Ovary (tissue), 7 donors: ENCODE measurements at regions not wholly inside any gene's neighbourhood (a gene's known extent, or its start where the extent isn't known, plus 50 kb on each side); places are given as distances from the start of the nearest gene placed in this dataset.

Experiments
- DNase-seq, 5 donors: peaks; one replicate each; pipeline ENCODE4 v3.0.0-alpha.2; 2019 to 2020
- H3K27ac ChIP-seq, 2 donors: fragments of 200-600 bp; one replicate each; pipeline versions ENCODE4 v1.5.1 to v1.8.0; 2019 to 2022
- H3K27me3 ChIP-seq: fragments of 200-600 bp; one replicate; pipeline ENCODE4 v1.8.0; 2022
- H3K36me3 ChIP-seq: fragments of 200-600 bp; sonication (generic); one replicate; pipeline ENCODE4 v1.5.1; 2019
- H3K4me1 ChIP-seq: one replicate; pipeline ENCODE4 v1.8.1; 2013; ENCODE audit warnings: mild to moderate bottlenecking, moderate library complexity; ENCODE audit not compliant: insufficient read depth
- H3K4me3 ChIP-seq: fragments of 200-600 bp; sonication (generic); one replicate; pipeline ENCODE4 v1.5.1; 2017
- H3K9me3 ChIP-seq, 2 donors: fragments of 200-600 bp in 1 of 2; sonication (generic) in 1 of 2; one replicate each; pipeline versions ENCODE4 v1.5.1 to v1.8.1; 2013 to 2019; ENCODE audit warnings: mild to moderate bottlenecking in 1 of 2, moderate library complexity in 1 of 2
- EP300 ChIP-seq: sonication (generic); formaldehyde crosslinking; IDR thresholded peaks from one replicate; pipeline ENCODE4 v1.6.1; 2017; ENCODE audit warnings: antibody characterized with exemption
- POLR2A ChIP-seq: fragments of 450-650 bp; IDR thresholded peaks from one replicate; pipeline ENCODE4 v1.6.1; 2017; ENCODE audit warnings: antibody characterized with exemption, mild to moderate bottlenecking, moderate library complexity
- WGBS, 3 donors: extraction: QIAGEN DNeasy Blood & Tissue Kit in 1 of 3; methylation state at CpG; one replicate each; pipeline versions ENCODE4 v1.1.5 to v1.1.7; 2013 to 2017; 5-methylcytosine and 5-hydroxymethylcytosine counted together
- intact Hi-C, 4 donors: fragments of 100-400 bp; cut with DNase I; formaldehyde crosslinking; loops; one replicate each; pipeline versions ENCODE4 v1.11.0 to v1.15.1; 2022 to 2023
- TF ChIP-seq, protein P1 (sequence below), 3 donors: fragments of 450-650 bp in 2 of 3; fragments of 200-600 bp in 1 of 3; IDR thresholded peaks; one replicate each; pipeline versions ENCODE4 v1.5.1 to v1.8.0; 2016 to 2022; ENCODE audit warnings: antibody characterized with exemption in 3 of 3, mild to moderate bottlenecking in 1 of 3
- donor health status: DM: no; HTN: no; CAD: no; lungs with moderate emphysema.
- donor health status: DM: no; HTN: no; CAD: no.
- donor health status: Bipolar disorder and iron deficiency.
- donor health status: DM: no; HTN: no; CAD: no.
- donor health status: DM: yes; HTN: yes; CAD: no.

DNA sequence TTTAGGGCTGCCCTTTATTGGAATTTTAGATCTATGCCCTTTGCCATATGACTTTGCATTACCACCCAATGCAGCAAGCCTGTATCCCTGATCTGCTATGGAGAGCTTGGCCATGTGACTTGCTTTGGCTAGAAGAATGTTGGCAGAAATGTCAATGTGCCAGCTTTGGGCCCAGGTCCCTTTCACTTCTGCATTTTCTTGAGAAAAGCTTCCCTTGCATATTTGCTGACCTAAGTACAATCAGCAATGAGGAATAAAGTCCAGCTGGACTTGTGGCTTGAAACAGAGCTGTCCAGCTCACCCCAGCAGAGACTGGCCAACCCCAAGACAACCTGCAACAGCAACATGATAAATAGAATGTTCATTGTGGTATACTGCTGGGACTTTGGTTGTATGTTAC, 135.9 kb downstream of the PAH start:
- Histone ChIP-seq H3K27me3 (no peaks in the 10 kb centered on the region), H3K27ac (no peak overlapping the region), H3K36me3 (no peaks in the 10 kb centered on the region), H3K4me1 (no peaks in the 10 kb centered on the region), H3K4me3 (no peak overlapping the region), H3K9me3 (no peaks in the 10 kb centered on the region)
- intact Hi-C loops = no loop called here
- TF ChIP-seq POLR2A (no peak), EP300 (no peak)
- TF ChIP-seq, protein P1, sequence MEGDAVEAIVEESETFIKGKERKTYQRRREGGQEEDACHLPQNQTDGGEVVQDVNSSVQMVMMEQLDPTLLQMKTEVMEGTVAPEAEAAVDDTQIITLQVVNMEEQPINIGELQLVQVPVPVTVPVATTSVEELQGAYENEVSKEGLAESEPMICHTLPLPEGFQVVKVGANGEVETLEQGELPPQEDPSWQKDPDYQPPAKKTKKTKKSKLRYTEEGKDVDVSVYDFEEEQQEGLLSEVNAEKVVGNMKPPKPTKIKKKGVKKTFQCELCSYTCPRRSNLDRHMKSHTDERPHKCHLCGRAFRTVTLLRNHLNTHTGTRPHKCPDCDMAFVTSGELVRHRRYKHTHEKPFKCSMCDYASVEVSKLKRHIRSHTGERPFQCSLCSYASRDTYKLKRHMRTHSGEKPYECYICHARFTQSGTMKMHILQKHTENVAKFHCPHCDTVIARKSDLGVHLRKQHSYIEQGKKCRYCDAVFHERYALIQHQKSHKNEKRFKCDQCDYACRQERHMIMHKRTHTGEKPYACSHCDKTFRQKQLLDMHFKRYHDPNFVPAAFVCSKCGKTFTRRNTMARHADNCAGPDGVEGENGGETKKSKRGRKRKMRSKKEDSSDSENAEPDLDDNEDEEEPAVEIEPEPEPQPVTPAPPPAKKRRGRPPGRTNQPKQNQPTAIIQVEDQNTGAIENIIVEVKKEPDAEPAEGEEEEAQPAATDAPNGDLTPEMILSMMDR (IDR thresholded peaks at IDR 0.05) = no peak
- no peak for DNase-seq

DNA sequence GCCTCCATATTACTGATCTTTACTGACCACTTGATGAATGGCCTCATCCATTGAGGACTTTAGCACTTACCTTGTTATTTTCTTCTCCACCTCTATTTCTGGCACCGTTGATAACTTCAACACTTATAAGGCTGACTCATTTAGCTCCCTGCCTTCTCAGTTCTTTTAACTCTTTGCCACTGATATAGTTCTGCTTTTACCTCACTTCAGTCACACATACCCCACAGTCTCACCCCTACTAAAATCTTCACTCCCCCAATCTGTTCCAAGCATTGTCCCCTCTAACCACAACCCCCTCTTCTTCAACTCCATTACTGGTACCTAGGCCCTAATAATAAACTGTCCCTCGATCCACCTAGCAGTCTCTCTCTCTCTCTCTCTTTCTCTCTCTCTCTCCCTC, 141.0 kb downstream of the PAH start:
- intact Hi-C loops = loop anchor here in 1 of 4 donors (10.0 kb wide), 1 partner anchor 291 kb away; the partner anchor contains the start of gene IGF1
- TF ChIP-seq, protein P1 (IDR thresholded peaks at IDR 0.05) = no peak
- TF ChIP-seq EP300 (no peak), POLR2A (no peak)

DNA sequence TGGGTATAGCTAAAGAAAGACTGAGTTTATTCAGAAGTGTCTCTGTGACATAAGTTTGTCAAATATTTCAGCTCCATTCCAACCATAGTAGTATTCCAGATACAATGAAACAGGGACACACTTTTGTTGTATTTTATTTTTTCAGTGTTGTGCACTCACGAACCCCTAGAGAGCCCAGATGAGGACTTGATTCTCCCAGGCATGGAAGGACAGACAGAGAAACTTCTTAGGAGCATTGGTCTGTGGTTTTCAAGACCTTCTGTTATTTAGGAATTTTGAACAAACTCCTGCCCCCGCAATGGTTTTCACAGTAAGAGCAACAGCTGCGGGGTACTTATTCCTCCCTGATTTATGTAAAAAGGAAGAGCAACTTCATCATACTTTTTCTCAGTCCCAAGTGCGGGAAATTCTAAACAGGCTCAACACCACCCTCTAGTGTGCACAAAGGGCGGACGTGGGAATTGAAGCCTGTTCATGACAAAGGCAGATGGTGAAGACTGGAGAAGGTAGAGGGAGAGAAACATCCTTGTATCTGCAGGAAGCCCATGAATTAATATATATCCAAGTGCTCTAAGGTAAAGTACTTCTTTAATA, 147.6 kb downstream of the PAH start:
- Histone ChIP-seq H3K9me3 (no peaks in the 10 kb centered on the region), H3K27ac (no peak overlapping the region), H3K4me3 (no peak overlapping the region), H3K4me1 (no peaks in the 10 kb centered on the region), H3K36me3 (no peaks in the 10 kb centered on the region), H3K27me3 (no peaks in the 10 kb centered on the region)
- intact Hi-C loops = loop anchor here in 2 of 4 donors (5.0 to 10.0 kb wide), 4 partner anchors 65 to 835 kb away; partner anchors contain the start of gene IGF1 (in 1 of the 2)
- TF ChIP-seq POLR2A = no peak
- TF ChIP-seq, protein P1 (IDR thresholded peaks at IDR 0.05) = peak; percentile 56 to 74 (median 62)
- 4 to 7% (median 5%) methylated on average over 6 of the region's 6 CpGs for WGBS, 3 donors
- peak; percentile 61 to 81 (median 79) for DNase-seq

More for the DNA sequence above, 141.0 kb downstream of the PAH start:
- Histone ChIP-seq H3K9me3 (no peaks in the 10 kb centered on the region), H3K27ac (no peak overlapping the region), H3K4me3 (no peak overlapping the region), H3K27me3 (no peaks in the 10 kb centered on the region), H3K36me3 (no peaks in the 10 kb centered on the region), H3K4me1 (no peaks in the 10 kb centered on the region)
- no peak for DNase-seq
- 65 to 78% (median 73%) methylated on average over 2 of the region's 2 CpGs for WGBS, 3 donors

DNA sequence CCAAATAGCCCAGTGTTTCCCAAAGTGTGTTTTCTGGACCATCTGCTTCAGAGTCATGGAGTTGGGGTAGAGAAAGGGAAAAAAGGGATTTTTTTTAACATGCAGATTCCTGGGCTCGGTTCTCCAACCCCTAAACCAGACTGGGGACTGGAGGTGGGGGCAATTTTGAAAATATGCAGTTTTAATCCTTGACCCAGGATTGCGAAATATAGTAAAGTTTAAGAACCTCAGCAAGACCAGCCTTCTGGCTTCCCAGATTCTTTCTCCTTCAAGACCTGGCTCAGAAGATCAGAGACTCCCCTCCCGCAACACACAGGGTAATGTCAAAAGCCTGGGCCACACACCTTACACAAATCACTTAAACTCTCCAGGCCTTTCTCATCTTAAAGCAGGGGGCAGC, 150.1 kb downstream of the PAH start:
- WGBS, 3 donors = 79 to 89% (median 83%) methylated on average over 3 of the region's 3 CpGs
- H3K4me1 ChIP-seq = no peaks in the 10 kb centered on the region
- intact Hi-C loops = loop anchor here in 2 of 4 donors (5.0 to 10.0 kb wide), 4 partner anchors 62 to 832 kb away; partner anchors contain the start of gene IGF1 (in 1 of the 2)
- H3K27me3 ChIP-seq = no peaks in the 10 kb centered on the region
- H3K4me3 ChIP-seq = no peak overlapping the region
- no peak for DNase-seq
- TF ChIP-seq, protein P1 (IDR thresholded peaks at IDR 0.05) = no peak
- TF ChIP-seq POLR2A (no peak), EP300 (no peak)
- no peak overlapping the region for H3K27ac ChIP-seq
- no peaks in the 10 kb centered on the region for H3K9me3 ChIP-seq
- no peaks in the 10 kb centered on the region for H3K36me3 ChIP-seq
